SK-N-SH treated with all-trans-retinoic acid at 6 μM for 48 hours (cell line): ENCODE measurements at regions not wholly inside any gene's neighbourhood (a gene's known extent, or its start where the extent isn't known, plus 50 kb on each side); places are given as distances from the start of the nearest gene placed in this dataset.

ENCODE experiments used
- ATAC-seq: fragments of 200-7000 bp; cut with Tn5 transposase; 3 replicates; pipeline ENCODE4 v1.9.1; 2020; ENCODE audit warnings: mild to moderate bottlenecking, moderate library complexity
- ARNTL ChIP-seq: fragments of 450-650 bp; formaldehyde crosslinking; IDR thresholded peaks from 2 replicates; pipeline ENCODE4 v1.5.0; 2020; ENCODE audit warnings: low read depth, mild to moderate bottlenecking, moderate library complexity, borderline replicate concordance
- BACH2 ChIP-seq: fragments of 250-450 bp; sonication (Bioruptor Pico); IDR thresholded peaks from 2 replicates; pipeline ENCODE4 v1.9.0; 2021; ENCODE audit warnings: mild to moderate bottlenecking, borderline replicate concordance
- CREB5 ChIP-seq: fragments of 250-450 bp; sonication (Bioruptor Pico); IDR thresholded peaks from 2 replicates; pipeline ENCODE4 v1.5.1; 2020; ENCODE audit warnings: low read depth, mild to moderate bottlenecking, moderate library complexity
- CSDC2 ChIP-seq: fragments of 250-450 bp; sonication (Bioruptor Pico); IDR thresholded peaks from 2 replicates; pipeline ENCODE4 v1.5.0; 2020; ENCODE audit warnings: mild to moderate bottlenecking, moderate library complexity
- ESRRG ChIP-seq: fragments of 250-450 bp; sonication (Bioruptor Pico); IDR thresholded peaks from 2 replicates; pipeline ENCODE4 v1.6.1; 2021; ENCODE audit warnings: mild to moderate bottlenecking
- GLIS3 ChIP-seq: fragments of 250-450 bp; sonication (Bioruptor Pico); IDR thresholded peaks from 2 replicates; pipeline ENCODE4 v1.5.0; 2020; ENCODE audit warnings: mild to moderate bottlenecking, moderate library complexity
- ISL1 ChIP-seq: fragments of 250-450 bp; sonication (Bioruptor Pico); IDR thresholded peaks from 2 replicates; pipeline ENCODE4 v2.1.2; 2022; ENCODE audit warnings: mild to moderate bottlenecking, moderate library complexity
- OSR1 ChIP-seq: fragments of 250-450 bp; sonication (Bioruptor Pico); IDR thresholded peaks from 2 replicates; pipeline ENCODE4 v1.8.0; 2022; ENCODE audit warnings: moderate library complexity, mild to moderate bottlenecking, inconsistent platforms
- PATZ1 ChIP-seq: fragments of 250-450 bp; sonication (Bioruptor Pico); IDR thresholded peaks from 2 replicates; pipeline ENCODE4 v1.8.0; 2020; ENCODE audit warnings: mild to moderate bottlenecking, moderate library complexity, borderline replicate concordance
- POU6F1 ChIP-seq: fragments of 250-450 bp; sonication (Bioruptor Pico); IDR thresholded peaks from 2 replicates; pipeline ENCODE4 v1.8.0; 2021; ENCODE audit warnings: low read depth, mild to moderate bottlenecking, moderate library complexity, borderline replicate concordance
- PPARA ChIP-seq: fragments of 250-450 bp; sonication (Bioruptor Pico); IDR thresholded peaks from 2 replicates; pipeline ENCODE4 v1.5.0; 2020; ENCODE audit warnings: mild to moderate bottlenecking, borderline replicate concordance
- RARB ChIP-seq: fragments of 250-450 bp; sonication (Bioruptor Pico); IDR thresholded peaks from 2 replicates; pipeline ENCODE4 v1.8.0; 2021; ENCODE audit warnings: mild to moderate bottlenecking, moderate library complexity
- SNAI2 ChIP-seq: fragments of 250-450 bp; sonication (Bioruptor Pico); IDR thresholded peaks from 2 replicates; pipeline ENCODE4 v1.5.0; 2020; ENCODE audit warnings: mild to moderate bottlenecking, moderate library complexity
- TCF4 ChIP-seq: fragments of 250-450 bp; sonication (Bioruptor Pico); IDR thresholded peaks from 2 replicates; pipeline ENCODE4 v1.8.0; 2021; ENCODE audit warnings: mild to moderate bottlenecking, moderate library complexity, borderline replicate concordance
- TOX ChIP-seq: fragments of 250-450 bp; sonication (Bioruptor Pico); IDR thresholded peaks from 2 replicates; pipeline ENCODE4 v1.8.0; 2021; ENCODE audit warnings: mild to moderate bottlenecking, moderate library complexity, borderline replicate concordance
- ZC3H10 ChIP-seq: fragments of 250-450 bp; sonication (Bioruptor Pico); IDR thresholded peaks from 2 replicates; pipeline ENCODE4 v1.5.1; 2021; ENCODE audit warnings: mild to moderate bottlenecking, moderate library complexity
- ZFP3 ChIP-seq: fragments of 250-450 bp; sonication (Bioruptor Pico); IDR thresholded peaks from 2 replicates; pipeline ENCODE4 v1.5.0; 2020; ENCODE audit warnings: mild to moderate bottlenecking, moderate library complexity
- ZFP30 ChIP-seq: fragments of 450-650 bp; formaldehyde crosslinking; IDR thresholded peaks from 2 replicates; pipeline ENCODE4 v1.5.0; 2022; ENCODE audit warnings: mild to moderate bottlenecking, moderate library complexity
- ZNF565 ChIP-seq: fragments of 450-650 bp; formaldehyde crosslinking; conservative IDR thresholded peaks from 2 replicates; pipeline ENCODE4 v1.5.0; 2020; ENCODE audit warnings: low read depth, mild to moderate bottlenecking, moderate library complexity
- ZNF70 ChIP-seq: fragments of 450-650 bp; formaldehyde crosslinking; IDR thresholded peaks from 2 replicates; pipeline ENCODE4 v1.5.0; 2020; ENCODE audit warnings: mild to moderate bottlenecking, moderate library complexity
- ZNF8 ChIP-seq: fragments of 450-650 bp; formaldehyde crosslinking; IDR thresholded peaks from 2 replicates; pipeline ENCODE4 v1.5.0; 2020; ENCODE audit warnings: mild to moderate bottlenecking, moderate library complexity
- TF ChIP-seq, protein P1 (sequence below): fragments of 250-450 bp; sonication (Bioruptor Pico); IDR thresholded peaks from 2 replicates; pipeline ENCODE4 v1.5.1; 2021; ENCODE audit warnings: mild to moderate bottlenecking, moderate library complexity

DNA sequence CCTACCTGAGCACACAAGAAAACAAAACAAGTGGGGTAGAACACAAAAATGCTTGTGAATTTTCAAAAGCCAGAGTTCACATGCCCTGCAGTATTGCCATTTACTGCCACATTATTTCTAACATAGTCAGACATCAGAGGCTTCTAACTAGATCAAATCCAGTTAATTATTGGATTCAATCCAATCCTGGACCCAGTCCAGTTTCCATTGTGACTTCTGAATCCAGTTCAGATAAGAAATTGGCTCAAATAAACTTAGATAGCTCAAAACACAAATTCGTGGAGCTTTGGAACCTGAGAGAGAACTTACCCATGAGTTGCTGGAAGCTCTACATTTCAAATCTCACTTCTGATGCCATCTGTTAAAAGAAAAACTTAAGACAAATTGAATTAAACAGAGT, 85.2 kb upstream of the ANKEF1 start:
- TF ChIP-seq CREB5 (CRISPR knock-in tag) (no peak), ISL1 (CRISPR knock-in tag) (peak; percentile 58)

GRCh38 chr20:9945408-9945807, 89.4 kb upstream of the ANKEF1 start:
- ATAC-seq = peak; percentile 53
- TF ChIP-seq ISL1 (CRISPR knock-in tag) (peak; percentile 28), ZNF70 (CRISPR knock-in tag) (no peak), ZNF565 (no peak), TCF4 (no peak), TOX (CRISPR knock-in tag) (no peak), ZC3H10 (no peak)

More for the DNA sequence above, 85.2 kb upstream of the ANKEF1 start:
- ATAC-seq = no peak

GRCh38 chr20:9942736-9943135, 92.1 kb upstream of the ANKEF1 start:
- no peak for TF ChIP-seq CSDC2
- no peak for ATAC-seq

GRCh38 chr20:9940329-9940728, 94.5 kb upstream of the ANKEF1 start:
- ATAC-seq = no peak

GRCh38 chr20:9939231-9939630, 95.6 kb upstream of the ANKEF1 start:
- no peak for ATAC-seq
- no peak for TF ChIP-seq RARB (CRISPR knock-in tag)
- no peak for TF ChIP-seq GLIS3 (CRISPR knock-in tag)
- no peak for TF ChIP-seq CSDC2
- TF ChIP-seq ESRRG (CRISPR knock-in tag) = no peak
- TF ChIP-seq ZC3H10 = no peak

More at GRCh38 chr20:9940329-9940728, 94.5 kb upstream of the ANKEF1 start:
- TF ChIP-seq OSR1 (CRISPR knock-in tag) = no peak
- TF ChIP-seq ZFP30 (CRISPR knock-in tag) = no peak
- no peak for TF ChIP-seq BACH2
- no peak for TF ChIP-seq SNAI2
- TF ChIP-seq ESRRG (CRISPR knock-in tag) = no peak
- no peak for TF ChIP-seq ZNF565
- TF ChIP-seq ZNF8 = no peak
- TF ChIP-seq ISL1 (CRISPR knock-in tag) = no peak
- TF ChIP-seq, protein P1, sequence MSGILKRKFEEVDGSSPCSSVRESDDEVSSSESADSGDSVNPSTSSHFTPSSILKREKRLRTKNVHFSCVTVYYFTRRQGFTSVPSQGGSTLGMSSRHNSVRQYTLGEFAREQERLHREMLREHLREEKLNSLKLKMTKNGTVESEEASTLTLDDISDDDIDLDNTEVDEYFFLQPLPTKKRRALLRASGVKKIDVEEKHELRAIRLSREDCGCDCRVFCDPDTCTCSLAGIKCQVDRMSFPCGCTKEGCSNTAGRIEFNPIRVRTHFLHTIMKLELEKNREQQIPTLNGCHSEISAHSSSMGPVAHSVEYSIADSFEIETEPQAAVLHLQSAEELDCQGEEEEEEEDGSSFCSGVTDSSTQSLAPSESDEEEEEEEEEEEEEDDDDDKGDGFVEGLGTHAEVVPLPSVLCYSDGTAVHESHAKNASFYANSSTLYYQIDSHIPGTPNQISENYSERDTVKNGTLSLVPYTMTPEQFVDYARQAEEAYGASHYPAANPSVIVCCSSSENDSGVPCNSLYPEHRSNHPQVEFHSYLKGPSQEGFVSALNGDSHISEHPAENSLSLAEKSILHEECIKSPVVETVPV (CRISPR knock-in tag) = no peak
- no peak for TF ChIP-seq TOX (CRISPR knock-in tag)
- TF ChIP-seq CSDC2 = no peak
- TF ChIP-seq TCF4 = no peak
- TF ChIP-seq ZFP3 (CRISPR knock-in tag) = no peak
- no peak for TF ChIP-seq ARNTL (CRISPR knock-in tag)
- TF ChIP-seq RARB (CRISPR knock-in tag) = no peak
- no peak for TF ChIP-seq GLIS3 (CRISPR knock-in tag)
- TF ChIP-seq, all 23 proteins: peak for 0

DNA sequence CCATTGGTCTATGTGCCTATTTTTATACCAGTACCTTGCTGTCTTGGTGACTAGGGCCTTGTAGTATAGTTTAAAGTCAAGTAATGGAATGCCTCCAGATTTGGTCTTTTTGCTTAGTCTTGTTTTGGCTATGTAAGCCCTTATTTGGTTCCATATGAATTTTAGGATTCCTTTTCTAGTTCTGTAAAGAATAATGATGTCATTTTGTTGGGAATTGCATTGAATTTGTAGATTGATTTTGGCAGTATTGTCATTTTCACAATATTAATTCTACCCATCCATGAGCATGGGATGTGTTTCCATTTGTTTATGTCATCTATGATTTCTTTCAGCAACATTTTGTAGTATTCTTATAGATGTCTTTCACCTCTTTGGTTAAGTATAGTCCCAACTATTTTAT, 96.4 kb upstream of the PAK5 start:
- TF ChIP-seq RARB (CRISPR knock-in tag) (no peak), CSDC2 (no peak), SNAI2 (no peak), ESRRG (CRISPR knock-in tag) (no peak), ZC3H10 (no peak), TCF4 (no peak), PPARA (CRISPR knock-in tag) (no peak), ZNF8 (no peak), TOX (CRISPR knock-in tag) (no peak), POU6F1 (CRISPR knock-in tag) (no peak)
- no peak for ATAC-seq

DNA sequence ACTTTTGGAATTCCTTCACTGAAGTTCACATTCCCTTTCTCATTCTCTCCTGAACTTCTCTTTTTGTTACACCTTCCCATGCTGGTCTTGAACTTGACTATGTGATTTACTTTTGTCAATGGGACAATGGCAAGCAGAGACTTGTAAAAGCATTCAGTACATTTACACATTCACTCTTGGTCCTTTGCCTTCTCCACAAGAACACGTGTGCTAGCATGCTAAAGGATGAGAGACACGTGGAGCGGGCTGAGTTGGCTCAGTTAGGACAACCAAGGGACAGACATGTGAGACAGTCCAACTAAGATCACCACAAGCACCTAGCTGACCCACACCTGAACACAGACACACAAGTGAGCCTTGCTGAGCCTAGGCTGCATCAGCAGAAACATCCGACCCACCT, 91.3 kb upstream of the PAK5 start:
- no peak for ATAC-seq
- no peak for TF ChIP-seq ARNTL (CRISPR knock-in tag)
- TF ChIP-seq ISL1 (CRISPR knock-in tag) = no peak
- TF ChIP-seq PATZ1 (CRISPR knock-in tag) = no peak
- TF ChIP-seq RARB (CRISPR knock-in tag) = no peak
- no peak for TF ChIP-seq ESRRG (CRISPR knock-in tag)
- no peak for TF ChIP-seq OSR1 (CRISPR knock-in tag)
- TF ChIP-seq ZC3H10 = no peak
- TF ChIP-seq CREB5 (CRISPR knock-in tag) = no peak
- TF ChIP-seq, protein P1 (CRISPR knock-in tag) = no peak
- TF ChIP-seq ZFP3 (CRISPR knock-in tag) = no peak
- TF ChIP-seq BACH2 = no peak
- TF ChIP-seq GLIS3 (CRISPR knock-in tag) = no peak
- TF ChIP-seq ZNF8 = no peak
